GM19043 (cell line): ENCODE measurements at regions not wholly inside any gene's neighbourhood (a gene's known extent, or its start where the extent isn't known, plus 50 kb on each side); places are given as distances from the start of the nearest gene placed in this dataset.
A peak's percentile ranks its signal among the peaks of the same experiment; 100 is the strongest.
"Not testable (repeated sequence)": the region's sequence is repeated elsewhere in the genome, so short reads cannot be mapped to it uniquely, and the experiment has no call there.

Experiments
- ATAC-seq: cut with Tn5 transposase; IDR thresholded peaks from one replicate; pipeline ENCODE4 v1.9.1; 2021; ENCODE audit warnings: low read depth; ENCODE audit not compliant: unreplicated experiment

DNA sequence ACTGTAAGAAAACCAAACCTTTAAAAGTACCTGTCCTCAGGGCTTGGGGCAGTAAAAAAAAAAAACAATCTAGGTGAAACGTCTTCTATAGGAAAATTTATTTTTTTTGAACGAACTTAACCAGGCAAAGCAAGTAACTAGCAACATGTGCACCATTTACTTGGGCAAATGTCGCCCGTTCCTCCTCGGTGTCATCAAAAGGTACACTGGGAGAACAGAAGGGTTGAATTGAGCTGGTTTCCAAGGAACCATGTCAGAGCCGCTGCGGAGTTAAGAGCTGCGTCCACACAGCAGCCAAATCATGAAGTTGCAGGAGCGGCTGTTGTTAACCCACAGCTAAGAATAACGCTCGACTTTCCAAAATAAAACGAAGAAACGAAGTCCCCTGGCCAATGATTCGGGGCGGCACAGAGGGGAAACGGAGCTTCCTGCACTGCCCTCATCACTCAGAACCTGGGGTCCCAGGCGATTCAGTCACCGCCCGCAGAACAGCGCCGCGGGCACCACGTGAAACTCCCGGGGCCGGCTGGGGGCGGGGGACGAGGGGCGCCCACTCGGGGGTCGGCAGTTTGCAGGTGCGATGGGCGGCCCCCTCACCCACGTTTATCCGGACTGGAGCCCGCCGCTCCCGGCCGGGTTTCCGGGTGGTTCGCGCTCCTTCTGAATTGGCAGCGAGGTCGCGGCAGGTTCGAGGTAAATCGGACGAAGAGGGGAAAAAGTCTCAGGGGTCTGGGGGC lies 53.6 kb upstream of the PLGLB1 start:
- not testable (repeated sequence) for ATAC-seq

DNA sequence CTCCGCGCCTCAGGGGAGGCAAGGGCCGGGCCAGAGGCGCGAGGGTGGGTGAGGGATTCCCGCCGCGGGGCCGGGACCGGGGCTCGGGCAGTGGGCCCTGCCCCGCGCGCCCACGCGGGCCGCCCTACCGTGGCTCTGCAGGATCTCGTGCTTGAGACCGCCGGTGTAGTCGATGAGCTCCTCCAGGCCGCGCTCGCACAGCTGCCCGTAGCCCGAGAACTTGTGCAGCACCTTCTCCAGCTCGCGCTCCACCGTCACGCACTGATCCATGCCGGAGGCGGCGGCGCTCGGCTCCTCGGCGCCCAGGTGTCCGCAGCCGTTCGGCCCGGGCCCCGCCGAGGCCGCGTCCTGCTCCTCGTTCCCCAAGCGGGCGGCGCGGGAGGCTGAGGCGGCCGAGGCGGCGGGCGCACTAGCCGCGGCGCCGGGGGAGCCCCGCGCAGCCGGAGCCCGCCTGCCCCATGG lies 54.2 kb upstream of the PLGLB1 start:
- peak; percentile 24 for ATAC-seq

DNA sequence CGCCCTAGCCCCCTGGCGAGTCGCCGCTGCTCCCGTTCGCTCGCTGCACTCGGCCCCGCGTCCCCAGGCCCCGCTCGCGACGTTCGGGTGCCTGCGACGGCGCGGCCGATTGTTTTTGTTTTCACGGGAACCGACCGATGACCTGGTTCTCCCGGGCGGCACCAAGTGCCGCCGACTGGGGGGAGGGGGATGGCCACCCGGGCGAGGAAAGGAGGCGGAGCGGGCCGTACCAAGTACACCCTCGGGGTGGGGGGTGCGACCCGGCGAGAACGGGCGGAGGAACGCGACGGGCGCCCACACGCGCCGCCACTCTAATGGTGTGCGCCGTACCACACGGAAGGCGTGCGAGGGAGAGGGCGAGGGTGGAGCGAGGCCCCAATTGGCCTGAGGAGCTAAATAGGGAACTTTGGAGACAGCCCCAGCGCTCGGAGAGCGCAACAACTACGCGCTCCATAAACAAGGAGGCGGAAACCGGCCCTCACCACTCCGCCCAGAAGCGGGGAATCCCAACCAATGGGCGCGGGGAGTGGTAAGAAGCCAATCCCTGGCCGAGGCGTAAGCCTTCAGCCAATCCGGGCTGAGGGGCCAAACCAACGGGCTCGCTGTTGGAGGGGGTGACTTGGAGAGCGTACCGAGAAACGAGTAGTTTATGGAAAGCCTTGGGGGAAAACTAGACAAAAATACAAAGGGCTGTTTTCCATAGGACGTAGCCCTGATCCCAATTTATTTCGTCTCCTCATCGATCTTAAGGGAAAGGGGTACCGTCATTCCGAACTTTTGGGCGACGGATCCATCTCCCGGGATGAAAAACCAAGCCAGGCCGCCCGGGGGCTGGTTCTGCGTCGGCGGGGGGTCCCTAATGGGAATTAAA lies 54.8 kb upstream of the PLGLB1 start:
- ATAC-seq: peak; percentile 90

DNA sequence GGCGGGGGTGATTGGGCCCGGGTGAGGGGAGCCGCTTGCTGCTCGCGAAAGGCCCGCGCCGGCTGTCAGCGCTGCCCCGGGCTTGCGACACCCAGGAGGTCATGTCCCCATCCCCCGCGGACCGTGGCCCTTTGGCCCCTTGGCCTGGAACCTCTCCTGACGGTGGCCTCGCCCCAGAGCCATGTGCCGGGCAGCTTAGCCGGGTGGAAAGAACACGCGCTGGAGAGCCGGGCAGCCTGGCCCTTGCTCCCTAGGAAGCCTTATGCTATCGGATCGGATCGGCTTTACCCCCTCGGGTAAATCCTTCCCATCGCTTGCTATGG lies 55.4 kb upstream of the PLGLB1 start:
- ATAC-seq: not testable (repeated sequence)

DNA sequence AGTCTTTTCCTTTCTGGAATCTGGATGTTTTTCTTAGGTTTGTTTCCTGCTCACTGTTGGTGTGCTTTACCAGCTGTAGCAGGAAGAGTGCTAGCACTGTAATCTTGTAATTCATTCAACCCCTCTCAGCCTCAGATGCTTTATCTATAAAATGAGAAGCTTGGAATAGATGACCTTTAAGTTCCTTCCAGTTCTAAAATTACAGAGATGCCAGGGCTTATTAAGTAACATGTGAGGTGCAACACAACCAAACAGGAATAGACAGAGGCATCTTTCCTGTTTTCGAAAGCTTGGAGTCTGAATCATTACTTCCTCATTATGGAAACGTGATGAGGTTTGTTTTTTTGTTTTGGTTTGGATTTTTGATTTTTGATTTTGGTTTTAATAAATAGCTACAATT lies 60.1 kb upstream of the PLGLB1 start:
- not testable (repeated sequence) for ATAC-seq

DNA sequence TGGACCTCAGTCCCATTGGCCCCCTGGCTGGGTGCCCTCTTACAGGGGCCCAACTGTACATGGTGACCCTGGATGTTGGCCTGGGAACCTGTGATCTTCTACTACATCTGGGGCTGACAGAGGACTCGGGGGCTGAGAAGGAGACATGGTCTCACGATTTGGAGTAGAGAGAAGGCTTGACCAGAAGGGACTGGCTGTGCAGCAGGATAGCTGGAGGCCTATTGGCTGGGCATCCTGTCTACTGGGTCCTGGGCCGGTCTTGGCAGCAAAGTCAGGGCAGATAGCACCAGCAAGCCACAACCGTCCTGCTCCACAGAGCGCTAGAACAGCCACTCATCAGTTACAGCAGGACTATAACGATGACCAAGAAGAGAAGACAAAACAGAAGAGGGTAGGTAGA lies 66.4 kb upstream of the PLGLB1 start:
- not testable (repeated sequence) for ATAC-seq

DNA sequence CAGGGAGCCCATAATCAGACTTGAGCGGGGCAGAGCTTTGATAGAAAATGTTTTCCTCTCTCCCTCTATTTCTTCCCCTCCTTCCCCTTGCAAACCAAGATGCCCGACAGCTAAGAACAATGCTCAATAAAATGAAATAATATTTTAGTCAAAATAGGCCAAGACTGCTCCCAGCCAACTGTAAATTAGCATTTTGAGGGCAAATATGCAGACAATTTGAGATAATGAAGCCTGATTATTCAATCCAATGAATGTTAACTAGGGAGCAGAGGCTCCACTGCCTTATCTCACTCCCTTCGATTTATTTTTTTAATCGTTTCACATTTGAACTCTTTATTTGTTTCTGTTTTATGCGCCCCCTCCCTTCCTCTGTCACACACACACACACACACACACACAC lies 67.8 kb upstream of the PLGLB1 start:
- ATAC-seq: not testable (repeated sequence)

DNA sequence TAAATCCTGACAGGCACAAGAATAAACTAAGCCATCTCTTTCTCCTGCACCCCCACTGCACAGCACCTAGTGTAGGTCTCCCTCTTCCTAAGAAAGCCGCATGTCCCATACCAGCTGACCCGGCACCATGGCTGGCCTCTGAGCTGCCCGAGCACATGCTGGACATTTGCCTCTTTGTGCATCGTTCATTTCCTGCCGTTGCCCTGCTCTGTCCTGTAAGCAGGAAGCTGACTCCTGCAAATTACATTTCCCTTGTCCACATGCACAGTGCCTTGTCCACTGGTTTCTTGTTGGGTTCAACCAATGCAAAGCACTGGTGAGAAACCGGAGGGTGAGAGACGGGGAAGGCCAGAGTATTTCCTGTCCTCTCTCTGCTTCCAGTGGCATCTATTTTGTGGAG lies 71.6 kb upstream of the PLGLB1 start:
- not testable (repeated sequence) for ATAC-seq

DNA sequence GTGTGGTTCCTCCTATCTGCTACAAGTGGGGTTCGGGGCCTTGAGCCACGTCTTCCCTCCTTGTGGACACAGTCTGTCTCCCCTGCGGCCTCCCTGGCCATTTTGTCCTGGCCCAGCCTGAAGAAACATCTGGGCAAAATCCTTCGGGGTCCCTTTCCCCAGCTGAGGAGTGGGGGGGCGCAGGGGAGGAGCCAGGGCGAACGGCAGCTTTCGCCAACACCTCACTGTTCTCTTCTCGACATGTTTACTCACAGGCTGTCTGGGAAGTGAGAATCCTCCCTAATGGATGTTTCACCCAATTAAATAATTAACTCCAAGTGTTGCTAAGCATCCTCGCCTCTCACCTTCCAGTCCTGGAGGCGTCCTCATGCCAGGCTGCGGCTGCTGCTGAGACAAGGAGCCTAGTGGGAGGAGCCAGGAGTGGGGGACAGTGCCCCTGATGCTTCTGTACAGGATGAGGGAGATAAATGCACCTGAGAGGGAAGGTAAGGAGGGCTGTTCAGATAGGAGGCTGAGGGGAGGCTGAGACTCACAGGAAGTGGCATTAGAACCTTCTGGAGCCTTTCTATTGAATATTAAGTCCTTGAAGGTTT lies 72.4 kb upstream of the PLGLB1 start:
- ATAC-seq: not testable (repeated sequence)

DNA sequence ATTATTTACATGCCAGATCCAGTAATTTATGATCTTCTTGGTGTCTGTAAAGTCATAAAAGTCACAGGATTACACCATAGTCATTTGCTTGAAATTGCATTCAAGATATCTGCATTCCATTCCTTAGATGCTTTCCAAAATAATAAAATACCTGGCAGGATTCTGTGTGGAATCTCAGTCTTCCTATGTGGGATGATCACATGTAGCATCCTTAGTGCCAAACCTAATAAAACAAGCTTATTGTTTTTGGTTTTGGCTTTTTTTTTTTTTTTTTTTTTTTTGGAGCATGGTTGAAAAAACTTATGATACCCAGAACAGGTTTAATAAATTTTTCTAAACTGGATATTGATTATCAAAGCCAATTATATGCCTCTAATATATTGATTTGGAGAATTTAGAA lies 74.2 kb upstream of the PLGLB1 start:
- not testable (repeated sequence) for ATAC-seq

DNA sequence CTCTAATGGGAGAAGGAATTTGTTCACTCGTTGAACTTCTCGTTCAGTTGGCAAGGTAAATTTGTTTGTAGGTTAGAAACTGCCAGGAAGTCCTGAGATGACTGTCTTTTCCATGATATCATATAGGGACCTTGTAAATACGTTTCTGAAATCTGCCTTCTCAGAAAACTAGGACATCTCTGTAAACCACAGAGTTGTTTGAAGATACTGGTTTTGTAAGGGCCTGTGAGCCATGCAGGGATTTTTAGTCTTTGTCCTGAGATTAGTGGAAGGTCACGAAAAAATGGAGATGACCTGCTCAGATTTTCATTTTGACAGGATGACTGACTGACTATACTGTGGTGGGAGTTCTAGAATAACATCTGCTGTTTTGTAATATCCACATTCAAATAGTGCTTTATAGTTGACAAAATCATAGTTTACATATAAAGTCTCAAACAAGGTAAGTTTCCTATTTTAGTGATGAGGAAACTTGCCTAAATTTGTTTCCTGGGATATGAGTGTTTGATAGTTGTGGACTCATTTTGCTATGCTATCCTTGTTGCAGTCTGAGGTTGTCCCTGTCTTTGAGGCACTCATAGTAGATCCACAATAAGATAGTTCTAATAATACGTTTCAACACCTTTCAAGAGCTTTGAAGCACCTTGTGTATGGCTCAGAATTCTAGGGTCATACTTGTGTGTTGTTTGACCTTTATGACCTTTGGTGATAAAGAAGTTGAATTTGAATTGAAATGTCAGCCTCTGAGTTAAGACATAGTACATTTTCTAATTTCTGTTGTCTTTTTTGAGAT lies 107.3 kb upstream of the PLGLB1 start:
- not testable (repeated sequence) for ATAC-seq

DNA sequence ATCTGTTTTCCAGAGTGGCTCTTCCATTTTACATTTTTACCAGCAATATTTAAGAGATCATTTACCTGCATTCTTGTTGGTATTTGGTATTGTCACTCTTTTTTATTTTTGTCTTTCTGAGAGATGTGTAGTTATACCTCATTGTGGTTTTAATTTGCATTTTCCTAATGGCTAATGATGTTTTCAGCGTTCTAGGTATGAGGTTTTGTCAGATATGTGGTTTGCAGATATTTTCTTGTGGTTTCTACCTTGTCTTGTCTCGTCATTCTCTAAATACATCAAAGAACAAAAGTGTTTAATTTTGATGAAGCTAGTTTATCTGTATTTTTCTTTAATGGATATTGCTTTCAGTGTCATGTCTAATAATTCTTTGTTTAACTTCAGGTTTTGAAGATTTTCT lies 110.9 kb upstream of the PLGLB1 start:
- not testable (repeated sequence) for ATAC-seq

DNA sequence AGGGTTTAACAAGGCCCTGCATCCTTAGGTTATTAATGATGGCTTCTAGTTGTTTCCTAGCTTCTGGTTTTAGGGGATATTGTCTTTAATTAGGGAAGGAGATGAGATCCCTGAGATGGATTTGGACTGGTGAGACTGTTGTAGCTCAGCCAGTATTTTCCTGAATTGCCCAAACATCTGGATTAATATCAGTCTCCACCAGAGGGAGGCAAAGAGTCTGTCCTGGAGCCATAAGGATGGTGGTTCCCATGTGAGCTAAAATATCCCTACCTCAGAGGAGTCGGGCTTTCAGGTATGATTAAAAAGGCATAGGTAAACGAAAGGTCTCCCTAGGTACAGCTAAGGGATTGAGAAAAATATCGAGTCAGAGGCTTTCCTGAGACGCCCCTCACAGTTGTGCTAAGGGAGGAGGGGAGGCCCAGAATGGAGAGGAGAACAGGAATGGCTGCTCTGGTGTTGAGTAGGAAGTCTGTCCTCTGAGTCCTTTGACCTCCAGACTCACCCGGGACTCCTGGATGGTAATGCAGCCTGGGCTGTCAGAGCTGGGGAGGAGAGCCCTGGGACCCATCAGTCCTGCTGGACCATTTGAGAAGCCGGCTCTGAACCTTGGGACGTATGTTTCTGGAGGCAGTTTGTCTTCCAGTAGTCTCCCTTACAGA lies 130.3 kb upstream of the PLGLB1 start:
- ATAC-seq: not testable (repeated sequence)

DNA sequence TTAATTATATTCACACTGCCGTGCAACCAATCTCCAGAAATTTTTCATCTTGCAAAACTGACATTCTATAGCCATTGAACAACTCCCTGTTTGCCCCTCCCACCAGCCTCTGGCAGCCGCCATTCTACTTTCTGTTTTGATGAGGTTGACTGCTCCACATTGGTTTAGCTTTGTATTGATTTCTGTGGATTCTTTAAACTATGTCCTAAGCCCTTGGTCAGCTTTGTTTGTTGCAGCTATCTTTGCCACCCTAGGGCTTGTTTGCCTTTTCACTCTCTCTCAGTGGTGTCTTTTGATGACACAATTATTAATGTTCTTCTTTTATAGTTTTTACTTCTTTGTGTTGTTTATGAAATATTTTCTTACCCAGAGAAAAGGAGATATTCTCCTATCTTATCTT lies 152.8 kb upstream of the PLGLB1 start:
- ATAC-seq: not testable (repeated sequence)

DNA sequence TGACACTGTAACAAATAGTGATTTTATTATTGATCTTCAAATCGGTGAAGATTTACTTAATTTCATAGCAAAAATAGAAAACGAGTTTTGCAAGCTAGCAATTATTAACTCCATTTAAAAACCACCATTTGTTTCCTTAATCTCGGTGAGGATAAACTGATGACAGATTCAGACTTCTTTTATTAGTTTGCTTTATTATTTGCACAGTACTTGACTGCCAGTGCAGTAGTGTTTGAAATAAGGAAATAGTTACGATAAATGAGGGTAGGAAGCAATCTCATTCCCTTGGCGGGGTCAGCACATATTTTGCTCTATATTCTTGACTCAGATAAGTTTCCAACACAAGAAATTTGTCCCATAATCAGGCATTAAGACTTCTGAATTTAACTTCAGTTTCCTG lies 161.7 kb upstream of the PLGLB1 start:
- not testable (repeated sequence) for ATAC-seq

DNA sequence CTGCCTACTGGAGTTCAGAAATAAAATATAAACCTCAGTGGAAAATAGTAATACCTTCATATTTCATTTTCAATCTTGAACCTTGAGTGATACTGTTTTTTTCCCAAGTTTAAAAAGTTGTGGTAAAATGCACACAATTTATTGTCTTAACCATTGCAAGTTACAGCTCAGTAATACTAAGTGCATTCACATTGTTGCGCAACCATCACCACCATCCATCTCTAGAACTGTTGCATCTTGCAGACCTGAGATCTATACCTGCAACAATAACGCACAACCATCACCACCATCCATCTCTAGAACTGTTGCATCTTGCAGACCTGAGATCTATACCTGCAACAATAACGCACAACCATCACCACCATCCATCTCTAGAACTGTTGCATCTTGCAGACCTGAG lies 162.6 kb upstream of the PLGLB1 start:
- ATAC-seq: not testable (repeated sequence)

DNA sequence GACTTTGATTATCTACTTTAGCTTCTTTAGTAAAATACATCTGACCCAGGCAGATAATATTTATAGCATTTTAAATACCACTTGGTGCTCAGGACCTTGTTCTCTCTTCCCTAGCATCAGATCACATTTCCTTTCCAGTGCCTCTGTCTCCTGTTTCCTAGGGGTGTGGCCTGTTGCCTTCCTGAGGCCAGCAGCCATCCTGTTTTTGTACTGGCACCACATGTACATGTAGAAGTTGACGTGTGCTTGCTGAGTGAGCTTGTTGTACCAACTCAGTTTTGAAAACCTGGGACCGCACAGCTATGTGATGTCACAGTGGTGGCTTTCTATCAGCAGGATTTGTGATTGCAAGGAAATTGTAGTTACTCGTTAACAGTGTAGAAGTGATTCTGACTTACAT lies 167.6 kb upstream of the PLGLB1 start:
- ATAC-seq: not testable (repeated sequence)

DNA sequence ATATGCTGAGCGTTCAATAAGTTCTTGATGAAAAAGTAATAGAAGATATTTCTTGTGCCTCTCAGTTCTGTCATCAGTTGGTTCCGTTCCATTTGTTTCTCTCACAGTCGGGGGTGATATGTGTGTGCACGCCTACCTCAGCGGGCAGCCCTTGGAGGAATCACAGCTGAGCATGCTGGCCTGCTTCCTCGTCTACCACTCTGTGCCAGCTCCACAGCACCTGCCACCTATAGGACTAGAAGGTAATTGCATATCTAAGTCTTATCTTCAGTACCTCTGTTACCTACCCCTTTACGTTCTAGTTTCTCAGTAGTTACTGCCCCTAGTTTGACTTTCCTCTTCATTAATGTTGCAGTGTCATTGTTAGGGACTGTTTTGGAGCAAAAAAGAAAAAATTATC lies 171.7 kb upstream of the PLGLB1 start:
- ATAC-seq: not testable (repeated sequence)

DNA sequence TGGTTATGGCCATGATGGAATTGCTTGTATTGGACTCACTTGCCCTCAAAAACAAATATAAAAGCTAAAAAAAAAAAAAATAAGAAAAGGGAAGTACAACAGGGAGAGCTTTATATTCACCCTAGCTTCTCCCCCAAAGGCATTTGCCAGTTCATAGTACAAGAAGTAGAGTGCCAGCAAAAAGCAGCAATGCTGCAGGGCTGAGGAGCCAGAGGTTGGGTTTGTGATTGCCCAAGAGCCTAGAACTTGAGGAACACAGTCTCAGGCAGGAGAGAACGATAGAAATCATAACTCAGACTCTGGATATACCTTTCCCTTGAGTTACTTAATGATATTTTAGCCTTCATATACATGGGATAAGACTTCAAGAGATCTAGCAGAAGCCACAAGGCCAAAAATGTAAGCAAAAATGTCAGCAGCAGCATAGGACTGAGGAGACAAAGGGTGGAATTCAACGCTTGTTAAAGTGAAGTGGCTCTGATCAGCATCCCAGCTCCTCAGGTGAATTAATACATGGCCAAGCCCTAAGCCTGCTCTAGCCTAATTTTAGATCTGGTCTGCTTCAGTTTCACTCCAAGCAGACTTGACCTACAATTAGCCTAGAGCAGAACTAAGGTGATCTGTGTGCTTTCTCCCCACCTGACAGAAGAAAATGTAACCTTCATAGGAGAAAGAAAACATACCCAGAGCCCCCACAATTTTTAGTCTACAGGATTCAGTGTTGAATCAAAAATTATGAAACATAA lies 172.8 kb upstream of the PLGLB1 start:
- ATAC-seq: not testable (repeated sequence)
